ENCODE measurements at regions not wholly inside any gene's neighbourhood (a gene's known extent, or its start where the extent isn't known, plus 50 kb on each side); places are given as distances from the start of the nearest gene placed in this dataset.

DNA sequence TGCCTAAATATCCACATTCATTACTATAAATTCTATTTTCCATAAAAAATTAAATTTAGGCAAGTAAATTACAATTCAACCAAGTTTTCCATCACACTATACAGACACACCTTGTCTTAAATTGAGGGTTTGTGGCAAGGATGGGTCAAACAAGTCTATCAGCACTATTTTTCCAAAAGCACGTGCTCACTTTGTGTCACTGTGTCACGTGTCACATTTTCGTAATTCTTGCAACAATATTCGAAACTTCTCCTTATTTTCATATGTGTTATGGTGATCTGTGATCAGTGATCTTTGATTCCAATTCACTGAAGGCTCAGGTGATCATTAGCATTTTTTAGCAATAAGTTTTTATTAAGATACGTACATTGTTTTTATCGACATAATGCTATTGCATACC, 323.3 kb upstream of the CNTN4 start:
- H3K4me3 ChIP-seq (replicated peaks; ENCODE audit: low read depth, low read length) = no peak overlapping the region
- DNase-seq (ENCODE audit: low read depth) = no peak
- TF ChIP-seq, protein P1, sequence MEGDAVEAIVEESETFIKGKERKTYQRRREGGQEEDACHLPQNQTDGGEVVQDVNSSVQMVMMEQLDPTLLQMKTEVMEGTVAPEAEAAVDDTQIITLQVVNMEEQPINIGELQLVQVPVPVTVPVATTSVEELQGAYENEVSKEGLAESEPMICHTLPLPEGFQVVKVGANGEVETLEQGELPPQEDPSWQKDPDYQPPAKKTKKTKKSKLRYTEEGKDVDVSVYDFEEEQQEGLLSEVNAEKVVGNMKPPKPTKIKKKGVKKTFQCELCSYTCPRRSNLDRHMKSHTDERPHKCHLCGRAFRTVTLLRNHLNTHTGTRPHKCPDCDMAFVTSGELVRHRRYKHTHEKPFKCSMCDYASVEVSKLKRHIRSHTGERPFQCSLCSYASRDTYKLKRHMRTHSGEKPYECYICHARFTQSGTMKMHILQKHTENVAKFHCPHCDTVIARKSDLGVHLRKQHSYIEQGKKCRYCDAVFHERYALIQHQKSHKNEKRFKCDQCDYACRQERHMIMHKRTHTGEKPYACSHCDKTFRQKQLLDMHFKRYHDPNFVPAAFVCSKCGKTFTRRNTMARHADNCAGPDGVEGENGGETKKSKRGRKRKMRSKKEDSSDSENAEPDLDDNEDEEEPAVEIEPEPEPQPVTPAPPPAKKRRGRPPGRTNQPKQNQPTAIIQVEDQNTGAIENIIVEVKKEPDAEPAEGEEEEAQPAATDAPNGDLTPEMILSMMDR (IDR thresholded peaks at IDR 0.05; ENCODE audit: low read length, missing control alignments) = no peak

DNA sequence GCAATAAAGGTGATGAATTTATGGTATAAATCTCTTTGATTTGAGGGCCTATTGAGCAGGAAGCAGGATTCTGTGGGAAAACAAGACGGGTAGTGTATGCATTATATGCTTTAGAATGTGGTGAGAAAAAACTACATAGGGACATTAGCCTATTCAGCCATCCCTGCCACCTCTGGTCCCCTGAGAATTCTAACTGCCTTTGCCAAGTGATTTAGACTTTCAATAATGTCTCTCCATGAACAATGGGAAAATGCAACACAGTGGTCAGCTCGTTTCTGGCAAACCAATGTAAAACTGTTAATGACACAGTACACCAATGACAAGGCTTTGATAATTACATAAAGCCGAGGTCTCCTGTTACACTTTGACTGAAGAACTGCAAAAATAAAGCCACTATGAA, 314.7 kb upstream of the CNTN4 start:
- TF ChIP-seq, protein P1 (IDR thresholded peaks at IDR 0.05; ENCODE audit: low read length, missing control alignments) = no peak
- no peak overlapping the region for H3K4me3 ChIP-seq (replicated peaks; ENCODE audit: low read depth, low read length)
- DNase-seq (ENCODE audit: low read depth) = no peak

DNA sequence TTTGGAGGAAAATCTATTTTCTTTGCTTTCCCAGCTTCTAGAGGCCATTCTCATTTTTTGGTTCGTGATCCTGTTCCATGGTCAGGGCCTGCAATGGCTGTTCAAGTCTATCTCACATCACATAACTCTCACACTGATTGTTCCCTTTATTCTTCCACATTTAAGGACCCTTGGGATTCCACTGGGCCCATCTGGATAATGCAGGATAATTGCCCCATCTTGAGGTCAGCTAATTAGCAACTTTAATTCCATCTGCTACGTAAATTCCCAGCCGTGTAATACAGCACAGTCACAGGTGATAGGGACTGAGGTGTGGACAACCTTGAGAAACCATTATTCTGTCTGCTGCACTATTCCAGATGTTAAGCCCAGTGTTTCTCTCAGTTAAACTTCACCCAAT, 311.6 kb upstream of the CNTN4 start:
- TF ChIP-seq, protein P1 (IDR thresholded peaks at IDR 0.05; ENCODE audit: low read length, missing control alignments) = no peak
- no peak for DNase-seq (ENCODE audit: low read depth)
- no peak overlapping the region for H3K4me3 ChIP-seq (replicated peaks; ENCODE audit: low read depth, low read length)

GRCh38 chr3:1792466-1792865, 306.2 kb upstream of the CNTN4 start:
- no peak overlapping the region for H3K4me3 ChIP-seq (replicated peaks; ENCODE audit: low read depth, low read length)
- TF ChIP-seq, protein P1 (IDR thresholded peaks at IDR 0.05; ENCODE audit: low read length, missing control alignments) = no peak
- no peak for DNase-seq (ENCODE audit: low read depth)

DNA sequence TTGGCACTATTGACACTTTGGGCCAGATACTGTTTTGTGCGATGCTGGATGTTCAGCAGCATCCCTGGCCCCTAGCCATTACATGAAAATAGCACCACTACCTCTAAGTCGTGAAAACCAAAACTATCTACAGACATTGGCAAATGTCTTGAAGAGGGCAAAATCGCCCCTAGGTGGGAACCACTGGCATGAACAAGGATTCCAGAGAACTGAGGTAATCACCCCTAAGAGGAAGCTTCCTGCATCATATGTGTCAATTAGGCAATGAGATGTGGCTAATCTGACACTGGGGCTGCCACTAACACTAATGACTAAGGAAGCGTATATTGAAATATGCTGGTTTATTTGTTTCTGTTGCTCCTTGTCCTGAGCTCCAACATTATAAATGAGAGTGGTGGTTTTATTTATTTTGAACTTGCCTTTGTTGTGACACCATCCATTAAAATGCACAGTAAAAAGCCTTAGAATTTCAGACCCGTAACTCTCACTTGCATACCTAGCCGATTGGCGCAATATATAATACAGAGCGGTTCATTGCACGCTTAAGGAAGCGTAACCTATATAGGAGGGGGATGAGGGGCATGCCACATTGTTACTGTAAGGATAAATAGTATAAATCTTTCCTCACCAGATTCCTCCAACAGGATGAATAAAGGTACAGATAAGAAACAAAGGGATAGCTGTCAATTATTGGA, 299.8 kb upstream of the CNTN4 start:
- TF ChIP-seq, protein P1 (IDR thresholded peaks at IDR 0.05; ENCODE audit: low read length, missing control alignments) = no peak
- no peak overlapping the region for H3K4me3 ChIP-seq (replicated peaks; ENCODE audit: low read depth, low read length)
- no peak for DNase-seq (ENCODE audit: low read depth)

GRCh38 chr3:1805331-1805730, 293.3 kb upstream of the CNTN4 start:
- TF ChIP-seq, protein P1 (IDR thresholded peaks at IDR 0.05; ENCODE audit: low read length, missing control alignments) = no peak
- no peak overlapping the region for H3K4me3 ChIP-seq (replicated peaks; ENCODE audit: low read depth, low read length)

DNA sequence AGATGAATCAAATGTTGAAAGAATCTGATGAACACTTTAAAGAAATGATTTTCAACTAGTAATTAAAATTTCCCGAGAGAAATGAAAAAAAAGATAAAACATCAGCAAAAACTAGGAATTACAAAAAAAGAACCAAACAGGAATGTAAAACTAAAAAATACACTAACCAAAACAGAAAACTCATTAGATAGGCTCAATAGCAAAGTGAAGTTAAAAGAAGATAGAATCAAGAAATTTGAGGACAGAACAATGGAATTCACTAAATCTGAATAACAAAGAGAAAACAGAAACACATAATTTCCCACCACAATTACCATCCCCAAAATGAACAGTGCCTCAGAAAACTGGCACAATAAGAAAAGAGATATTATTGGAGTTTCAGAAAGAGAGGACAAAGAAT, 290.1 kb upstream of the CNTN4 start:
- DNase-seq (ENCODE audit: low read depth) = no peak
- no peak overlapping the region for H3K4me3 ChIP-seq (replicated peaks; ENCODE audit: low read depth, low read length)

More at GRCh38 chr3:1805331-1805730, 293.3 kb upstream of the CNTN4 start:
- DNase-seq (ENCODE audit: low read depth) = no peak

More for the DNA sequence above, 290.1 kb upstream of the CNTN4 start:
- TF ChIP-seq, protein P1 (IDR thresholded peaks at IDR 0.05; ENCODE audit: low read length, missing control alignments) = no peak
